IPS-20b (cell line): ENCODE measurements at regions not wholly inside any gene's neighbourhood (a gene's known extent, or its start where the extent isn't known, plus 50 kb on each side); places are given as distances from the start of the nearest gene placed in this dataset.

Experiments
- H3K27ac ChIP-seq: one replicate; pipeline ENCODE4 v1.5.1; 2013; ENCODE audit warnings: low read length
- H3K27me3 ChIP-seq: 2 replicates; pipeline ENCODE4 v1.6.1; 2013; ENCODE audit warnings: mild to moderate bottlenecking, low read length, inconsistent platforms; ENCODE audit not compliant: insufficient read depth
- H3K36me3 ChIP-seq: 2 replicates; pipeline ENCODE4 v1.6.1; 2013; ENCODE audit warnings: low read depth, mild to moderate bottlenecking, inconsistent platforms, low read length, moderate library complexity; ENCODE audit not compliant: insufficient read depth
- H3K4me1 ChIP-seq: 2 replicates; pipeline ENCODE4 v1.6.1; 2013; ENCODE audit warnings: mild to moderate bottlenecking, control low read depth, inconsistent platforms, low read length, moderate library complexity; ENCODE audit not compliant: insufficient read depth
- H3K4me3 ChIP-seq: 2 replicates; pipeline ENCODE4 v1.5.1; 2013; ENCODE audit warnings: mild to moderate bottlenecking, low read length, inconsistent platforms
- H3K9ac ChIP-seq: 2 replicates; pipeline ENCODE4 v1.6.1; 2013; ENCODE audit warnings: low read depth, mild to moderate bottlenecking, inconsistent platforms, low read length, moderate library complexity
- H3K9me3 ChIP-seq: 2 replicates; pipeline ENCODE4 v1.6.1; 2013; ENCODE audit warnings: mild to moderate bottlenecking, low read depth, low read length, inconsistent platforms; ENCODE audit not compliant: insufficient read depth

GRCh38 chrX:39214387-39215126 lies 413.3 kb downstream of the MID1IP1 start:
- H3K27me3 ChIP-seq, result no peaks in the 10 kb centered on the region
- H3K9me3 ChIP-seq, result no peaks in the 10 kb centered on the region

GRCh38 chrX:39220952-39221351 lies 419.7 kb downstream of the MID1IP1 start:
- Histone ChIP-seq H3K4me3 (no peak overlapping the region), H3K9ac (no peak overlapping the region)

More at GRCh38 chrX:39214387-39215126, 413.3 kb downstream of the MID1IP1 start:
- Histone ChIP-seq H3K4me3 (no peak overlapping the region), H3K27ac (no peak overlapping the region), H3K36me3 (no peaks in the 10 kb centered on the region), H3K9ac (no peak overlapping the region), H3K4me1 (no peaks in the 10 kb centered on the region)

GRCh38 chrX:39222346-39223113 lies 421.3 kb downstream of the MID1IP1 start:
- no peaks in the 10 kb centered on the region for H3K36me3 ChIP-seq
- no peak overlapping the region for H3K9ac ChIP-seq
- no peaks in the 10 kb centered on the region for H3K4me1 ChIP-seq
- no peaks in the 10 kb centered on the region for H3K27me3 ChIP-seq
- H3K27ac ChIP-seq, result no peak overlapping the region
- no peaks in the 10 kb centered on the region for H3K9me3 ChIP-seq
- no peak overlapping the region for H3K4me3 ChIP-seq

More at GRCh38 chrX:39220952-39221351, 419.7 kb downstream of the MID1IP1 start:
- Histone ChIP-seq H3K9me3 (no peaks in the 10 kb centered on the region), H3K36me3 (no peaks in the 10 kb centered on the region), H3K4me1 (no peaks in the 10 kb centered on the region), H3K27ac (no peak overlapping the region), H3K27me3 (no peaks in the 10 kb centered on the region)

- no peak overlapping the region for H3K4me3 ChIP-seq
- no peaks in the 10 kb centered on the region for H3K27me3 ChIP-seq
- no peaks in the 10 kb centered on the region for H3K9me3 ChIP-seq
- no peak overlapping the region for H3K27ac ChIP-seq
- no peaks in the 10 kb centered on the region for H3K4me1 ChIP-seq
- no peak overlapping the region for H3K9ac ChIP-seq
- no peaks in the 10 kb centered on the region for H3K36me3 ChIP-seq
These were observed 425.0 kb downstream of the MID1IP1 start for GRCh38 chrX:39226251-39226650.

- no peaks in the 10 kb centered on the region for H3K27me3 ChIP-seq
- no peak overlapping the region for H3K27ac ChIP-seq
- no peaks in the 10 kb centered on the region for H3K4me1 ChIP-seq
- no peak overlapping the region for H3K4me3 ChIP-seq
- no peaks in the 10 kb centered on the region for H3K36me3 ChIP-seq
- H3K9ac ChIP-seq, result no peak overlapping the region
- no peaks in the 10 kb centered on the region for H3K9me3 ChIP-seq
These were observed 426.1 kb downstream of the MID1IP1 start for GRCh38 chrX:39227371-39227770.

GRCh38 chrX:39238006-39238405 lies 436.7 kb downstream of the MID1IP1 start:
- Histone ChIP-seq H3K4me3 (no peak overlapping the region), H3K4me1 (no peaks in the 10 kb centered on the region), H3K27me3 (no peaks in the 10 kb centered on the region), H3K36me3 (no peaks in the 10 kb centered on the region), H3K9ac (no peak overlapping the region), H3K27ac (no peak overlapping the region), H3K9me3 (no peaks in the 10 kb centered on the region)

GRCh38 chrX:39242187-39242586 lies 440.9 kb downstream of the MID1IP1 start:
- Histone ChIP-seq H3K4me3 (no peak overlapping the region), H3K4me1 (no peaks in the 10 kb centered on the region), H3K27me3 (no peaks in the 10 kb centered on the region), H3K9me3 (no peaks in the 10 kb centered on the region), H3K36me3 (no peaks in the 10 kb centered on the region), H3K27ac (no peak overlapping the region), H3K9ac (no peak overlapping the region)

- no peaks in the 10 kb centered on the region; the same call in 1 of the 2 replicates for H3K4me1 ChIP-seq
- H3K4me3 ChIP-seq, result no peak overlapping the region
- H3K9ac ChIP-seq, result no peak overlapping the region
- no peaks in the 10 kb centered on the region for H3K36me3 ChIP-seq
- H3K27me3 ChIP-seq, result no peaks in the 10 kb centered on the region
- H3K27ac ChIP-seq, result no peak overlapping the region
- H3K9me3 ChIP-seq, result no peaks in the 10 kb centered on the region
These were observed 442.9 kb downstream of the MID1IP1 start for GRCh38 chrX:39244147-39244546.

- H3K9me3 ChIP-seq, result no peaks in the 10 kb centered on the region
- H3K9ac ChIP-seq, result no peak overlapping the region
- no peaks in the 10 kb centered on the region for H3K27me3 ChIP-seq
- H3K36me3 ChIP-seq, result no peaks in the 10 kb centered on the region
- no peak overlapping the region for H3K4me3 ChIP-seq
- H3K27ac ChIP-seq, result no peak overlapping the region
- H3K4me1 ChIP-seq, result no peaks in the 10 kb centered on the region; the same call in 1 of the 2 replicates
These were observed 443.8 kb downstream of the MID1IP1 start for GRCh38 chrX:39245024-39245423.

- Histone ChIP-seq H3K9me3 (no peaks in the 10 kb centered on the region), H3K27ac (no peak overlapping the region), H3K36me3 (no peaks in the 10 kb centered on the region), H3K9ac (no peak overlapping the region), H3K4me1 (no peaks in the 10 kb centered on the region; the same call in 1 of the 2 replicates), H3K4me3 (no peak overlapping the region), H3K27me3 (no peaks in the 10 kb centered on the region)
These were observed 446.3 kb downstream of the MID1IP1 start for GRCh38 chrX:39247536-39247935.

GRCh38 chrX:39248330-39248729 lies 447.1 kb downstream of the MID1IP1 start:
- H3K36me3 ChIP-seq, result no peaks in the 10 kb centered on the region
- H3K27me3 ChIP-seq, result no peaks in the 10 kb centered on the region
- H3K4me1 ChIP-seq, result no peaks in the 10 kb centered on the region; the same call in 1 of the 2 replicates
- H3K9me3 ChIP-seq, result no peaks in the 10 kb centered on the region
- no peak overlapping the region for H3K27ac ChIP-seq
- H3K4me3 ChIP-seq, result no peak overlapping the region
- no peak overlapping the region for H3K9ac ChIP-seq

GRCh38 chrX:39249999-39250398 lies 448.7 kb downstream of the MID1IP1 start:
- Histone ChIP-seq H3K9me3 (no peaks in the 10 kb centered on the region), H3K9ac (no peak overlapping the region), H3K4me3 (no peak overlapping the region), H3K36me3 (no peaks in the 10 kb centered on the region), H3K27ac (no peak overlapping the region), H3K4me1 (no peaks in the 10 kb centered on the region; the same call in 1 of the 2 replicates), H3K27me3 (no peaks in the 10 kb centered on the region)
